Activated CD8-positive, alpha-beta memory T cell treated with anti-CD3 and anti-CD28 coated beads, Interleukin-2, amount 50 U/mL, for 4 hours (primary cell): ENCODE measurements at regions not wholly inside any gene's neighbourhood (a gene's known extent, or its start where the extent isn't known, plus 50 kb on each side); places are given as distances from the start of the nearest gene placed in this dataset.

Experiments used
- DNase-seq: peaks from one replicate; pipeline ENCODE4 v3.0.0-alpha.2; 2020

DNA sequence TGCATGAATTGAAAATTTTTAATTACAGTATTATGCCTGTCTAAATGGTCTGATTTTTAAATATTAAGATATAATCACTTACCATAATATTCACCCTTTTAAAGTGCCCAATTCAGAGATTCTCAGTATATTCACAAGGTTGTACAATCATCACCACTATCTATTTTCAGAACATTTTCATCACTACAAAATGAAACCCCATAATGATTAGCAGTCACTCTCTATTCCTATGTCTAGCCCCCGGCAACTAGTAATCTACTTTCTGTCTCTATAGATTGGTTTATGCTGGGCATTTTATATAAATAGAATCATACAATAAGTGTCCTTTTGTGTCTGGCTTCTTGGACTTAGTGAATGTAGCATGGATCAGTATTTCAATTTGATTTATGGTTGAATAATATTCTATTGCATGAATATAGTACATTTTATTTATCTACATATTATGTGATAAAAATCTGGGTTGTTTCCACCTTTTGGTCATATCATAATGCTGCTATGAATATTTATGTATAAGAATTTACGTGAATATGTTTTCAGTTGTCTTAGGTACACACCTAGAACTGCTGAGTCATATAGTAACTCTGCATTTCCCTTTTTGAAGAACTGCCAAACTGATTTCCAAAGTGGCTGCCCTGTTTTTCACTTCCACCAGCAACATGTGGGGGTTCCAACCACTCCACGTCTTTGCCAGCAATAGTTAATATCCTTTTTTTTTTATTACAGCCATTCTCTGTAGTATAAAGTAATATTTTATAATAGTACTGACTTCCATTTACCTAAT is 485.7 kb upstream of the ZNF385D start:
- DNase-seq: no peak

DNA sequence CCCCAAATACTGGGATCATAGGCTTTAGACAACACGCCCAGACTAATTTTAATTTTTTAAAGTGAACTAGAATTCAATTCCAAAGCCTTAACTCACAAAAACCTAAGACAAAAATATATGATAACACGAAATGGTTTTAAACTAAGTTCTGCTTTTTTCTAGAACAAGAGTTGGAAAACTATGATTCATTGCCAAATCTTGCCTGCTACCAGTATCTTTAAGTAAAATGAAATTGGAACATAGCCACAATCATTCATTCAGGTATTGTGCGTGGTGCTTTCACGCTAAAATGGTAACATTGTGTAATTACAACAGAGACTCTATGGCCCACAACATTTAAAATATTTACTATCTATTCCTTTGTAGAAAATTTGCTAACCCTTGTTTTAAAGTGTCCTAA is 488.0 kb upstream of the ZNF385D start:
- DNase-seq: no peak

DNA sequence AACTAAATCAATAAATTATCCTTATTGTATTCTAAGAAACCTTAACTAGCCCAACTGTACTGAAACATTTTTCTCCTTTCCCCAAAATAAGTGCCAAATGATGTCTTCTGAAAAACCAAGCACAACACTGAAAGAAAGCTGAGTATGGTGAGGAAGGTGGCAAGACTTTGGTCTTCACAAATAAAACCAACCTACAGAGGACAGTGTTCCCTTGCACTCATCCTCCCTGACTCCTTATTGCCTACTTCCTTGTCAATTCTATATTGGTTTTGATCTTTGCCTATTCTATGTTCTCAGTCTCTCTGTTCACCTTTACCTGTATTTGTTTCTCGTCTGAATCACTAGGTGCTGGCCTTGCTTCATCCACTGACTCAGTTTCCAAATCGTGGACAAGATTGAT is 490.1 kb upstream of the ZNF385D start:
- DNase-seq: no peak

DNA sequence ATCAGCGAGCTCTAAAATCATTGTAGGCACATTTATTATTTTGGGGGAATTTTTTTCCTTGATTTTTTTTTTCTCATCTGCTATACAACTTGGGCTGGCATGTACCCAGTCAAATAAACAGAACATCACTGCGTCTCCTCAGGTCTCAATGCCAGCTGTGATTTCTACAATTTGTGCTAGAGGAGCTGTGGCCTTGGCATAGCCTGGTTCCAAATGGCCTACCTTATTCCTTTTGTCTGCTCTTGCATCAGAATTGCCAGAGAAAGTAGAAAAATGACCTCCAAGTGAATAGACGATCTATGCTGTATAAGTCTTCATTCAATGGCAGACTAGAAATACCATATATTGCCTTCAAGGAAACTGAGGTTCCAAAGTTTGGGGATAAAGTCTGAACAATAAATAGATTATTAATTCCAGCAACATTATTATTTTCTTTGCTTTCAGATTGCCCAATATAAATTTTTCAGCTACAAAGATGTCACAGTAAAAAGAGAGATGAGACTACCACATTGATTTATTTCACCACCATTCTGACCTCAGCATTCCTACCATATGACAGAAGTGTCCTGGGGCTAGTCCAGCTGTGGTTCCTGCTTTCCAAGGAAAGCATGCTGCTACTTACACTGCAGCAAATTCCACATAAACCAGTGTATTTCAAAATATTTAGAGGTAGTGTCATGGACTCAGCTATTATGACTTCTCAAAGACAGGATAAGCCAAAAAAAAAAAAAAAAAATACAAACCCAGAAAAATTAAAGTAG is 493.9 kb upstream of the ZNF385D start:
- no peak for DNase-seq

DNA sequence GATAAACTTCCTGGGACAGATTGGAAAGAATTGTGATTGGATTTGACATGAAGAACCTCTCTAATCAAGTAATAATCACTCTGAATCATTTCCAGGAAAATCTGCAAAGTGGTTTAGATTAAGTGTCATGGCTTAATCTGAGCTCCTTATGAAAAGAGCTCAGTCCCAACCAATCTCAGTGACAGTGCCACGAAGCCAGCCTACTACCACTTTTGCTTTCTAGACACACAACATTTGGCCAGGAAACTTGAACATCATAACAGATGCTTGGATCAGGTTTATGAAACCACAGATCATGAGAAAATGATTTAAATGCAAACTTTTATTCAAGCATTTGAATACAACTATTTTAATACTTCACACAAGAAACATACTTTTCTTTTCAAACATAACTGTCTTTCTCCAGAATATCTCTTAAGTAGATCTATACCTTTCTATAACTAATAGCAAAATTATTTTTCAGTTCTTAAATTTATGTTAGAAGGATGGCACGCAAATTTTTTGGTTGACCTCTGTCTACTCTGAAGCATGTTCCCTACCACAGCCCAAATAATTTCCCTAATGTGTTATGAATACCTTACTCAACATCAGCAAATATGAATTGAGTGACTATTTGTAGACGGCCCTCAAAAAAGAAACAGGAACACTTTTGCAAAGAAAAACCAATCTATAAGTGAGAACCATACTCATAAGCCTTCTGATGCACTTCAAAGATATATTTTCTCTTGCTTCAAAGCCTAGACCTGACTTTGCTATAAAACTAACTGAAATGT is 495.0 kb upstream of the ZNF385D start:
- no peak for DNase-seq

DNA sequence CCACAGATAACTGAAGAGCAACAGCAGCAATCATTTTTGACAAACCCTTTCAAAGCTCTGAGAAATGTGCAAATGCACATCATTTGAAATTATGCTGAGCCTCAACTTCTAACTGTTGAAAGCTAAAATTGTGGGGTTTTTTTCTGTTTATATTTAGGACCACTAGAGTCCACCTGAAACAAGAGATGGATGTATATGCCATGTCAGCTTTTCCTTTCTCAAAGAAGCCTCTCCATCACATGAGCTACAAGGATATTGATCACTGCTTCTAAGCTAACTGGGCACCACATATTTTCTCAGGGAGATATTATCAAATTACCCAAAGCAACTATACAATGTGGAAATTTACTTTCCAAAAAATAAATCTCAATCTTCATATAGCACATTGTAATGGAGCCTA is 498.6 kb upstream of the ZNF385D start:
- no peak for DNase-seq

DNA sequence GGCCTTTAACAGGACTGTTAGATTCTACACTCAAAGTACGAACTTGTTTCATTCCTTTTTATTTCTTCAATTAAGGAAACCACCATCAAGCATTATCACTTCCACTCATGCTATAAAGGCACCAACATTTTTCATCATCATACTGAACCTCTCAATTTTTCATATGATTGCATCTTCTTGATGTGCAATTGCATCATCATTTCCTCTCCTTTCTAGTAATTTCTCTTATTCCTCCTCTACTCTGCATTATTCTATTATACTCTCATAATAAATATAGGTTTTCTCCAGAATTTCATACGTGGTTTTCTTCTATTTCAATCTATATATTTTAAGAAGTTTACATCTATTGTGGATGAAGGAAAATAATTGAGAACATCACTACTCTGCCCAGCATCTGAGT is 506.2 kb upstream of the ZNF385D start:
- DNase-seq: no peak

DNA sequence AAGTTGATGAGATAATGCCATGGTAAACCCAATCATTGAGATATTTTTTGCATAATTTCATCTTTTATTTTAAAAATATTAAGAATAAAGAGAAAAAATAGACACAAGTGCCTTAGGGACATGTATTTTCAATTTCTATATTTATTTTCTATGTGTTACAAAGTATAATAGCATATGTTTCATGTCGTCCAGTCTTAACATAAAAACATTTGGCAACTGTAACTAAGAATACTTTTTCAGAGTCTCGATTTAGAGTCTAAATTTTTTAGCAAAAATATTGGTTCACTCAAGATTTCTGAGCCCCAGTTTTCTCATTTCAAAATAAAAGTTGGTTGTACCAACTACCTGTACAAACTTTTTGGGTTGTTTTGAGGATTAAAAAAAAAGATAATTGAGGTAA is 511.4 kb upstream of the ZNF385D start:
- no peak for DNase-seq

DNA sequence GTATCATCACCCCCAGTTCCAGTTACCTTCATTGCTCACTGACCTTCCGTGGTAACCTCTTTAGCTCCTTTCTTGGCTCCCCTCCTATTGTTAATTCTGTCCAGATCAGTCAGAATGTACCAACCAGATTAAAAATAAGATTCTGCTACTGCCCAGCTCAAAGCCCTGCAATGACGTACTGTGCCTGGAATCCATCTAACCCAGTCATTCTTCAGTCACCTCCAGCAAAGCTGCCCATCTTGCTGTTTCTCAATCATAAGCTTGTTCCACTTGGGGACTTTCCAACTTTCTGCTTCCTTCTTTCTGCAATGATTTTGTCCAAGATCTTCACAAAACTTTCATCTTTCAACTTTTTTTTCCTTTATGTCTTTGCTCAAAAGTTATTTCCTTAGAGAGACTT is 512.0 kb upstream of the ZNF385D start:
- no peak for DNase-seq

DNA sequence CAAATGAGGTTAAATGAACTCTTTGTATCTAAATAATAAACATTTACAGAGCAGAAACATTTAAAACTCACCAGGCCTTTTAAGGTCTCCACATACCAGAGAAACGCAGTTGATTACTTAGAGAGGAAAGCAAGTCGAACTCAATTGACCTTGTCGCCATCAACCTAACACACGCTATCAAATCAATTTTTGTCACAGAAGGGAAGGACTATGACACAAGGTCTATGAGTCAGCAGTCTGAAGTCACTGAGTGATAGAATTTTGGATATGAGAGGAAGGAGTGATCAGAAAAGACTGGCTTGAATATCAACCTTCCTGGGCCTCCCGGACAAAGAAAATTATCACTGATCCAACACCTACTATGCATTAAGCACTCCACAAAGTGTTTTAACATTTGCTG is 514.4 kb upstream of the ZNF385D start:
- DNase-seq: no peak

DNA sequence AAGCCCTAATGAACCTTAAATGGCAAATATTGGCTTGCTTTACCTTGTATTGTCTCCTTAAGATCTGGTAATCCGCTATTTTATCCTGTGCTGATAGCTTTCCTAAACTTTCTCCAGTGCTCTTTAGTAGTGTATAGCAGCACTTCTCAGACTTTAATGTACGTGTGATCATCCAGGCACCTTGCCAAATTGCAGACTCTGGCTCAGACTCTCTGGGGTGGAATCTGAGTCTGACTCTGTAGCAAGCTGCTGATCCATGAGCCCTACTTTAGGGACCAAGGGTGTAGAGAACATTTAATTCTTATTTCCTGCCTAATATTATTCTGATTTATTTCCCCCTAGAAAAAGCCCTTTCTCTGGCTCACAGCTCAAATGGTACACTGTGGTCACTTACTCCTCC is 518.8 kb upstream of the ZNF385D start:
- no peak for DNase-seq

DNA sequence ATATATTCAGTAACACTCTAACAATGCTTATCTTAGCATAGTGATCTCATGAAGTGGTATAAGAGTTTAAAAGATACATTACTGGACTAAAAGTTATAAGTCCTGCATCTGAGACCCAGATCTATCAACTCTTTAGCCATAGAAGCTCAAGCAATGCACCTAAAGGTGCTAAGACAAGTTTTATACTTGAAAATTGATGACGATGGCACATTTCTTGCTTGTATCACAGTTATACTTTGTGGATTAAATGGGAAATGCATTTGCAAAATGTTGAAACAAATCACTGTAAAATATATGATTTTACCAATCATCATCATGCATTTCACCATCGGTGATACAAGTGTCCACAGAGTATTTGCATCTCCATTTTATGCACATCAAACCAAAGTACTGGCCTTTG is 525.3 kb upstream of the ZNF385D start:
- no peak for DNase-seq

DNA sequence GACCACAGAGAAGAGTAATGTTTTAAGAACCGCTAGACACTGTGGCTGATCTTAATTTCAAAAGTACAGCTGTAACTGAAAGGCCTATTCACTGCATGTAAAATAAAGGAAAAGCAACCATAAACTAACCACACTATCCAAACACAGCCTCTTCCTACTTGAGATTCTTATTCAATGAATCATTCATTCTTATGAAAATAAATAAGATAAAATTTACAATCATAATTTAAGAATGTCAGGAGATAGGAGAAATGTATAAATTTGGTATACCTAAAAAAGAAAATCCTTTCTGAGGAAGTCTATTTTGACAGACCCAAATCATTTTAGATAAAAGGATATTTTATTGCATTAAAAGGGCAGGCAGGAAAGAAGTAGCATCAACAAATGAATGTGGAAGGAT is 533.5 kb upstream of the ZNF385D start:
- no peak for DNase-seq

DNA sequence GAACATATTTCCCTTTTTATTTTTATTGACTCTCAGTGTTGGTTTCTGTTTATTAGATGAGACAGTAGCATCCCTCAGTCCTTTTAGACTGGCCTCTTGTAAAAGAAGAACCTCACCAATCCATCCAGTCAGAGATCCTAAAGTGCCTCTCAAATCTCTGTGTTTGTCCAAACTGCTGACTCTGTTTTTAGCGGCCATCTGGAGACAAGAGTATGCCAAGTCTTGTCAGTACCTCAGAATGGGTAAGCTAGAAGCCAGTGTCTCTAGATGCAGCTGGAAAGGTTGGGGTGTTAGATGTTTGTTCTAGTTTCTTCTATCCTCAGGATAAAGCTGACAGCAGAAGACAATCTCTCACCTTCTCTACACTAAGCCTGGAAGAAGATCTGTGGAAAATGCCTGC is 537.7 kb upstream of the ZNF385D start:
- DNase-seq: no peak

DNA sequence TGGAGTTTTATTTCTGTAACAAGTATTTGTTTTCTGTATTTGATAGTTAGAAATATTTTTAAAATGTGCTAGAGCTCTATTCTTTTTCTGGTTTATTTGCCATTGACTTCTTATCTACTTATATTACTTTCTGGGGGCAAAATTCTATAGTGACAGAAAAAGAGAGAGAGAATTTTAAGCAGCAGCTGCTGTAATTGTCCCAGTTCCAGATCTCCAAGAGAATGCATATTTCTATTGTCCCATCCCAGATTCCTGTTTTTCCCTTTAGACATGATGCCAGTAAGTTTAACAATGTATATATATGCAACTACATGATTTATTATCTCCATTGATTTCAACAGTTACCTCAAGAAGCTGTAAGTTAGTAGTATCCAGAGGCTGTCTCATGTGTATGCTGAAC is 541.7 kb upstream of the ZNF385D start:
- no peak for DNase-seq

DNA sequence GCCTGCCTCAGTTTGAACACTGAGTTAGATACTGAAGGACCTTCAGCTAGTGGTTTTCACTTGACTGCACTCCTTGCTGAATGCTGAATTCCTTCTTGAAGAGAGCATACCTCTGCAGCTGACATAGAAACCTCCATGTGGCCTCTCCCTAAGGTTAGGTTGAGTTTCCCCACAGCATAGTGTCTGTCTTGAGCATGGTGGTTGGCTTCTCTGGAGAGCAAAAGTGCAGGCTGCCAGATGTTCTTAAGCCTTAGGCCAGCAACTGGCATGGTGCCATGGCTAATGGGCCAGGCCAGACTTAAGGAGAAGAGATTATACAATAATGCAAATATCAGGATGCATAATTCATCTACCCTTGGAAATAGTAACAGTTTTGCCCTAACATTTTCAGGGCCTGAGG is 545.6 kb upstream of the ZNF385D start:
- no peak for DNase-seq

DNA sequence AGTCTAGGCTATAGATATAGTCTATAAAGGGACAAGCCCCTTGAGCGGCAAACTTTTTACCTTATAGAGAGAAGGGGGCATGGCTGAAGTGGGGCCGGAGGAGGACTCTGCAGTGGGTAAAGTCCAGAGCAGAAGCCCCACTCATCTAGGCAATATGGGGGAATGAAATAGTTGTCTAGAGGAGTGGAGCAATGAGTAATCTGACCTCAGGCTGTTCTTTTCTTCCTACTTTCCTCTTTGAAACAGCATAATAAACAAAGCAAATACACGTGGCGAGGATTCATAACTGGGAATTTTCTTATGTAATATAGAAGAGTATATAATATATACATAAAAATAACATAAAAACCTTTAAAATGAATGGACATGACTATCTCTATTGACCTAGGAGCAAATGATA is 546.4 kb upstream of the ZNF385D start:
- no peak for DNase-seq

DNA sequence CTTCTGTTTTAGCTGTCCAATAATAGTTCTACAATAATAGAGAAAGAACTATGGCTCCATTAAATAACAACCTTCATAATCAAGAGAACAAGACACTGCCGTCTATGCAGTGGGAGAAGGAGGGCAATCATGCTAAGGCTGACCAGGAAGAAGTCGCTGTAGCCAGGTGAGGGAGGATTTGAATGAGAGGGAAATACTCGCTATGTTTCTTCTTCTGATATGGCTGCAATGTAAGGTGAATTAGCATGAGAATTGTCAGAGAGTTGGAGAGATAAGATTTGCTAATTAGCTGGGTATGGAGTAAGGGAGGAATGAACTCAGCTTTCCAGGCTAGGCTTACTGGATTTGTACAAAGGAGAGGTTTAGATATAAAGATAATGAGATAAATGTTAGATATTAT is 555.4 kb upstream of the ZNF385D start:
- DNase-seq: no peak

DNA sequence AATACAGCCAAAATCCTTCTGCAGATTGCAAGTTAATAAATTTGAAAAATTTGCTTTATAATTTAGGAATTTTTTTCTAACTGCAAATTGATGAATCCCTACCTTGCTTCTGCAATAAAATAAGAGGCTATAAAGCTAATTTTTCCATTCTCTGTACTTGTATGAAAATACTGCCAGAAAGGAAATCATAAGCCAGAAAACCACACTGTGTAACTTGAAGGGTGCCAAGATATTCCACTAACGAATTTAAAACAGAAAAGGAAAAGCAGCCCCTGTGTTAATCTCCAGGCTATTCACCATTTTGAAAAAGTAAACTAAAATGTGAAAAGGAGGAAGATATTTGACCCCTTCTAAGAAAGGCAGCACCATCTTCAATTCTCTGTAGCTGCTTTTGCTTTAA is 557.9 kb upstream of the ZNF385D start:
- DNase-seq: no peak

DNA sequence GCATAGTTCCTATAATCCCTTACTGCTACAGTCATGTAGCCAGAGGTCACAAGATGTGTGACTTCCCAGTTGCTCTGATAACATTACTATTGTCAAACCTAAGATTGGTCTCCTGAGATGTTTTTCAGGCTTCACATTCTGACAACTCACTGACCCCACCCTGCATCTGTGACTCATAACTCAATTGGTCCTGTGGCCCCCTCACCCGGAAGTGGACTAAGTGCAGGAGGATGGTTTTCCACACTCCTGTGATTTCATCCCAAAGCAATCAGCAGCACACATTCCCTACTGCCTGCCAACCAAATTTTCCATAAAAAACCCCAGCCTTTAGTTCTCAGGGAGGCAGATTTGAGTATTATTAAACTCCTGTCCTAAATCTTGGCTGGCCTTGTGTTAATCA is 564.9 kb upstream of the ZNF385D start:
- no peak for DNase-seq

DNA sequence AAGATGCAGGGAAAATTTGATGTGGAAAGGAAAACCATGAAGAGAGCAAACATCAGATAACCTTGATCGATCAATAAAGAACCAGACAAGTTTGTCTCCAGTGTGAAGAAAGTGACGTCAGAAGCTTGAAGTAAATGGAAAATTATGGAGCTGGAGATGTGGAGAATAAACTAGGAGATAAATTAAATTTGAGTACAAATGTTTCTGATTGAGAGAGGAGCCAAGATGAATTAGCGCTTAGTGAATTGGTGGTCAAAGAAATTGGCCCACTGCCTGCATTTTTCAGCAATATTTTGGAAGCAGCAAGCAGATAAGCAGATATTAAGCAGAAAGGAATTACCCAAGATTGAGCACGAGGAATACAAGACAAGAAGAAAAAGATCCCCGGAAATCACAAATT is 567.3 kb upstream of the ZNF385D start:
- no peak for DNase-seq

DNA sequence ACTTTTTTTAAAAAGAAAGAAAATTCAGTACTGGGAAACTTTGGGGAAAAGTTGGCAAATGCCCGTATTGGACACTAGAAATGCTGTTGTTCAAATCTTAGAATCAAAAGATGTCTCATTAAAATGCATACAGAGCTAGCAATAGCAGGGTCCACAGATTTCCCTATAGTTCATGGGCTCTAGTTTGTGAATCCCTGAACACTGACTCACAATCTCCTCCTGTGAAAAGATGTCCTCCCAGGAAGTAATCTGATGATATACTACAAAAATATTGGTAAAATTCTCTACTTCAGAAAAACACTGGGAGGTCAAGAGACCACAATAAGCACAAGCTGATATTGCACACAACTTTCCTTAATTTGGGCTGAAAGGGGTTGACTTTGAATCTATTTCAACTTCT is 568.4 kb upstream of the ZNF385D start:
- DNase-seq: no peak

DNA sequence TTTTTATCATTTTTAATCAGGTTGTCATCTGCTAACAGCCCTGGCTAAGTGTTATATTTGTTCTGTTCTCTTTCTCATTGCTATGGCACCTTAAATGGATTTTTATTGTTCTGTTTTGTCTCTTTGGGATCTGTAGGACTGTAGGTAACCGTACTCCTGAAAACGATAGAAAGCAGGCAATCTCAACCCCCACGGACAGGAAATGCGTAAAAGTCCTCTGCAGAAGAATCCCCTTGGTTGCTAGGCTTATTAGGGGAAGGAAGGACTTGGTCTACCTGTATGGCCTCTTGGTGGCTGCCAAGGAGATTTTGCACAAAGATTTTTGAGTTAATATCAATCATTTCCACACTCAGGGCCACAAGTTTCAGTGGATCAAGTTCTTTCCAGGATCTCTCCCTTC is 571.9 kb upstream of the ZNF385D start:
- no peak for DNase-seq

DNA sequence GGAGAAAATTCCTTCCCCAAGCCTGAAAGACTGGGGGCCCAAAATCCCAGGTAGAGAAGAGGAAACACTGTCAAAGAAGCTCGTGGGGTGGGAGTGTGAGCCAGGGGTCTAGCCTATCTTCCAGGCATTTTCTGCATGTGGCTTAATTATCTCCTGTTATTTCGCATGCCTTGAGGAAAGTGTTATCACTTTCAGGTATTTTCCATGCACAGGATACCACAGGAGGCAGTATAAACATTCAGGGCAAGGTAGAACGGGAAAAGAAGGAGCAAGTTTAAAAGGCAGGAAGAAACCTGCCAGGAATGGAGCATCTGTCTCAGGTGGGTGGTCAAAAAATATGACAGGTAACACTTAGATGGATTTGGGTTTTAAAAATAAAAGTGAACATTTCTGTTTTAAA is 575.3 kb upstream of the ZNF385D start:
- DNase-seq: no peak
